ENCODE measurements at regions not wholly inside any gene's neighbourhood (a gene's known extent, or its start where the extent isn't known, plus 50 kb on each side); places are given as distances from the start of the nearest gene placed in this dataset.

DNA sequence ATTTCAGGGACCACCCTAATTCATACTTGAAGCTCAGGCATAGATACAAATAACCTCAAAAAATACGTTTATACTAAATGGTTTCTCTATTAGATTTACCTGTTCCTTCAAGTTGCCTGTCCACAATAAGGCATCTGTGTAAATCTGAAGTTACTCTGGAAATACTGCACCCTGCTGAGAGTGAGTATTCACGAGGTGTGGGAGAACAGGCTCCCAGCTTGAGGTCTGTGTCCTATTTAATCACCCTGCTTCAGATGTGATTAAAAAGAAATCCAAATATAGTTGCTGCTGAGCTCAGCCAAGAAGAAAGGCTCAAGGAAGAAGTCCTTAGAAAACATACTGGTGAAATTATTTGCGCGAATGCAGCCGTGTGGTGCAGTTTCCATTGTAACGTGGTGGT lies 136.8 kb downstream of the KLF6 start:
- TF ChIP-seq POLR2AphosphoS5 (IDR thresholded peaks at IDR 0.05) = no peak
- TF ChIP-seq, protein P1, sequence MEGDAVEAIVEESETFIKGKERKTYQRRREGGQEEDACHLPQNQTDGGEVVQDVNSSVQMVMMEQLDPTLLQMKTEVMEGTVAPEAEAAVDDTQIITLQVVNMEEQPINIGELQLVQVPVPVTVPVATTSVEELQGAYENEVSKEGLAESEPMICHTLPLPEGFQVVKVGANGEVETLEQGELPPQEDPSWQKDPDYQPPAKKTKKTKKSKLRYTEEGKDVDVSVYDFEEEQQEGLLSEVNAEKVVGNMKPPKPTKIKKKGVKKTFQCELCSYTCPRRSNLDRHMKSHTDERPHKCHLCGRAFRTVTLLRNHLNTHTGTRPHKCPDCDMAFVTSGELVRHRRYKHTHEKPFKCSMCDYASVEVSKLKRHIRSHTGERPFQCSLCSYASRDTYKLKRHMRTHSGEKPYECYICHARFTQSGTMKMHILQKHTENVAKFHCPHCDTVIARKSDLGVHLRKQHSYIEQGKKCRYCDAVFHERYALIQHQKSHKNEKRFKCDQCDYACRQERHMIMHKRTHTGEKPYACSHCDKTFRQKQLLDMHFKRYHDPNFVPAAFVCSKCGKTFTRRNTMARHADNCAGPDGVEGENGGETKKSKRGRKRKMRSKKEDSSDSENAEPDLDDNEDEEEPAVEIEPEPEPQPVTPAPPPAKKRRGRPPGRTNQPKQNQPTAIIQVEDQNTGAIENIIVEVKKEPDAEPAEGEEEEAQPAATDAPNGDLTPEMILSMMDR (IDR thresholded peaks at IDR 0.05) = no peak
- TF ChIP-seq EP300 (IDR thresholded peaks at IDR 0.05) = no peak
- TF ChIP-seq POLR2A (IDR thresholded peaks at IDR 0.05) = no peak

All from stomach (tissue), 4 donors.